Activated CD4-positive, alpha-beta T cell treated with anti-CD3 and anti-CD28 coated beads, Interleukin-2, amount 10 ng/mL, durations not matched to agents 24 days and 14 days (primary cell): ENCODE measurements at regions not wholly inside any gene's neighbourhood (a gene's known extent, or its start where the extent isn't known, plus 50 kb on each side); places are given as distances from the start of the nearest gene placed in this dataset.

Source experiments
- DNase-seq: peaks from one replicate; pipeline ENCODE4 v3.0.0; 2022
- H3K27ac Mint-ChIP-seq: one replicate; pipeline ENCODE4 v1.8.0; 2022; ENCODE audit warnings: mild to moderate bottlenecking, mixed read lengths
- H3K27me3 Mint-ChIP-seq: one replicate; pipeline ENCODE4 v1.8.0; 2022; ENCODE audit warnings: mixed read lengths
- H3K36me3 Mint-ChIP-seq: one replicate; pipeline ENCODE4 v1.8.0; 2022; ENCODE audit warnings: low read depth, mild to moderate bottlenecking, mixed read lengths
- H3K4me1 Mint-ChIP-seq: one replicate; pipeline ENCODE4 v1.8.0; 2021; ENCODE audit warnings: mixed read lengths
- H3K4me3 Mint-ChIP-seq: one replicate; pipeline ENCODE4 v1.8.0; 2022; ENCODE audit warnings: mild to moderate bottlenecking, moderate library complexity, mixed read lengths
- H3K9me3 Mint-ChIP-seq: one replicate; pipeline ENCODE4 v1.8.0; 2021; ENCODE audit warnings: mixed read lengths
- intact Hi-C: fragments of 100-400 bp; cut with micrococcal nuclease; formaldehyde crosslinking; loops from one replicate; pipeline ENCODE4 v1.15.1; 2023

- Mint-ChIP-seq H3K4me3 (no peak overlapping the region), H3K27ac (no peak overlapping the region), H3K4me1 (no peaks in the 10 kb centered on the region), H3K9me3 (no peaks in the 10 kb centered on the region), H3K36me3 (no peaks in the 10 kb centered on the region), H3K27me3 (no peaks in the 10 kb centered on the region)
- intact Hi-C loops: no loop called here
- no peak for DNase-seq
Observed at GRCh38 chr10:65802391-65802790, 1123.4 kb upstream of the LRRTM3 start.

DNA sequence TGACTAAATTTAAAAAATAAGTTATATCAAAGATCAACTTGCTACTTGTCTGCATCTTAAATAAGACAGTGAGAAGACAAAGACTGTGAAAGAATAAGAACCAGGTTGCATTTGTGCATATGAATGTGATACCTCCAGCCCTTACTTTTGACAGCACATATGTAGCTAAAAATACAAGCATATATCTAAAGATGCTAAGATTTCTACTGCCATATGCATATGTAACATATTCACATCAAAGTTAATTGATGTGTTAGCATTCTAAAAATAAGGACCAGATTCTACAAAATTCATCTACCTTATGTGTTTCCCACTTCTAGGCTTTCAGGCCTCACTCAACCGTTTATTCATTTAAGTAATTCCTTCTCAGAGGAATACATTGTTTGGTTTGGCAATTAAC, 1120.3 kb upstream of the LRRTM3 start:
- Mint-ChIP-seq H3K4me3 (no peak overlapping the region), H3K36me3 (no peaks in the 10 kb centered on the region), H3K27me3 (no peaks in the 10 kb centered on the region), H3K9me3 (peaks cover 4% of the 10 kb centered on the region), H3K27ac (no peak overlapping the region), H3K4me1 (no peaks in the 10 kb centered on the region)
- no peak for DNase-seq
- intact Hi-C loops: no loop called here

DNA sequence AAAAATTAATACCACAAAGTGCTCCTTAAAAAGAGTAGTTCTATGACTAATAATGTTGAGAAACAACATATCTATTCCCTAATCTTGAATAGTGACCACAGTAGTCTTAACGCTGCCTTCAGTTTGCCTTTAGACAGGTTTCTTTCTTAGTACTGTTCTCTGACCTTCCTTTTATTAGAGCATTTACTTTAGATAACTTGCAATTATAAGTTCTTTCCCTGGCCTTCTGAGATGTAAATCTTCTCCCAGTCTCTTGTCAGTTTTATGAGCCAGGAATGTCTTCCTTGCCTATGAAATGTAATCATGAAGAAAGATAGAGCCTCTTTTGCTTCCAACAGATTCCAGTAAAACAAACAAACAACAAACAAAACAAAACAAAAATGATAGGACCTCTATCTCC, 1119.8 kb upstream of the LRRTM3 start:
- H3K4me3 Mint-ChIP-seq: no peak overlapping the region
- H3K4me1 Mint-ChIP-seq: no peaks in the 10 kb centered on the region
- no peaks in the 10 kb centered on the region for H3K36me3 Mint-ChIP-seq
- no peak for DNase-seq
- H3K27ac Mint-ChIP-seq: no peak overlapping the region
- H3K27me3 Mint-ChIP-seq: no peaks in the 10 kb centered on the region
- intact Hi-C loops: no loop called here
- H3K9me3 Mint-ChIP-seq: peaks cover 4% of the 10 kb centered on the region

GRCh38 chr10:65808687-65809333, 1117.0 kb upstream of the LRRTM3 start:
- Mint-ChIP-seq H3K36me3 (no peaks in the 10 kb centered on the region), H3K27me3 (no peaks in the 10 kb centered on the region), H3K4me3 (no peak overlapping the region), H3K27ac (no peak overlapping the region), H3K4me1 (no peaks in the 10 kb centered on the region), H3K9me3 (peaks cover 4% of the 10 kb centered on the region)
- intact Hi-C loops: no loop called here
- DNase-seq: no peak

GRCh38 chr10:65811931-65812525, 1113.8 kb upstream of the LRRTM3 start:
- H3K4me1 Mint-ChIP-seq: no peaks in the 10 kb centered on the region
- H3K27ac Mint-ChIP-seq: no peak overlapping the region
- H3K36me3 Mint-ChIP-seq: no peaks in the 10 kb centered on the region
- peaks cover 4% of the 10 kb centered on the region for H3K9me3 Mint-ChIP-seq
- no peak overlapping the region for H3K4me3 Mint-ChIP-seq
- intact Hi-C loops: no loop called here
- H3K27me3 Mint-ChIP-seq: no peaks in the 10 kb centered on the region
- DNase-seq: no peak

GRCh38 chr10:65816536-65816935, 1109.3 kb upstream of the LRRTM3 start:
- H3K4me1 Mint-ChIP-seq: no peaks in the 10 kb centered on the region
- no peaks in the 10 kb centered on the region for H3K27me3 Mint-ChIP-seq
- no peak overlapping the region for H3K27ac Mint-ChIP-seq
- H3K4me3 Mint-ChIP-seq: no peak overlapping the region
- no peaks in the 10 kb centered on the region for H3K36me3 Mint-ChIP-seq
- intact Hi-C loops: no loop called here
- DNase-seq: no peak
- H3K9me3 Mint-ChIP-seq: no peaks in the 10 kb centered on the region

DNA sequence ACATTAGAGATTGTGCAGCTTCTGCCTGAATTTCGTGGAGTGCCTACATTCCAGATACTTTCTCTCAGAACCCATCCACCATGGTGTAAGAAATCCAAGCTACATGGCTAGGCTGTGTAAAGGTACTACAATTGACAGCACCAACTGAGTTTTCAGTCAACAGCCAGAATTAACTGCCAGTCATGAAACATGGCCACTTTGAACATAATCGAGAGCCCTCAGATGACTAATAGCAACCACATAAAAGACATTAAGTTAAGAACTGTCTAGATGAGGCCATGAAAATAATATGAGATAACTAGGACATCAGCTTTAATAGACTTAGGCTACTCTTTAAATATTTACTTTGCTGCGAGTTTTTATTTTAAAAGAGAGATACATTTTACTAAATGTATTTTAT, 1106.8 kb upstream of the LRRTM3 start:
- H3K27me3 Mint-ChIP-seq: no peaks in the 10 kb centered on the region
- intact Hi-C loops: no loop called here

DNA sequence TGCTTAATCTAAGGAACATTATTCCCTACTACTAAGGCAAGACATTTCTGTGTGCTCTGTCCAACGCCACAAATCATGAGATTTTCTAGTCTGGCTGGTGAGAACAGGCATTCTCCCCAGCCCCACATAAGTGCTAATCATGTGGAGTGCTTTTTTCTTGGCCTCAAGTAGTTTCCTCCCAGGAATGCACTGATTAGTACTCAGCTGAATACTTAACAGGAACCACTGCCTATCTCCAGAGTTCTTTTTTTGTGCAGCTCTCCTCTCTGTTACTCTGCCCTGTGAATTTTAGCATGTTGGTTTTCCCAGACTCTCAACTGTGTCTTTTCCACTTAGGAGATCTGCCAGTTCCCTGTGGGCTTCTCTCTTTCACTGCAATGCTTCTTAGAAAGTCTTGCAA, 1098.5 kb upstream of the LRRTM3 start:
- intact Hi-C loops: no loop called here

More for the DNA sequence above, 1106.8 kb upstream of the LRRTM3 start:
- H3K27ac Mint-ChIP-seq: no peak overlapping the region
- no peaks in the 10 kb centered on the region for H3K36me3 Mint-ChIP-seq
- peaks cover 5% of the 10 kb centered on the region for H3K9me3 Mint-ChIP-seq
- H3K4me1 Mint-ChIP-seq: no peaks in the 10 kb centered on the region
- no peak overlapping the region for H3K4me3 Mint-ChIP-seq
- DNase-seq: no peak

DNA sequence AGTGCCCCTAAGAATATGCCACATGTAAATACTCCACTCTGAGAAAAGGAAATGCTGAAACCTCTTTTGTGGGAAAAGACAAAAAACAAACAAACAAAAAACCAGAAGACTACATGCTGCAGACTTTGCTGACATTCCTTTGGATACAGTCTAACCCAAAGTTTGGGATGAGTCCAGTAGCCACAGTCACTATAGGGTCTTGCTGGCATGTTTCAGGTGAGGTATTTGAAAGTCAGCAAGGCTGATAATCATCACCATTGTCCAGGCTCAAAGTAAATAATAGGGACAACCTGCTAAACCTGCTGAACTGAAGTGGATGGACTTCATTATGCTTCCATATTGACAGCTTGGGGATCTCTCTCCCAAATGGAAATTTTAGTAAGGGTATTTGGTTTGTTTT, 1087.0 kb upstream of the LRRTM3 start:
- no peaks in the 10 kb centered on the region for H3K4me1 Mint-ChIP-seq
- DNase-seq: no peak
- H3K9me3 Mint-ChIP-seq: no peaks in the 10 kb centered on the region
- intact Hi-C loops: no loop called here
- no peaks in the 10 kb centered on the region for H3K27me3 Mint-ChIP-seq
- H3K27ac Mint-ChIP-seq: no peak overlapping the region
- H3K36me3 Mint-ChIP-seq: no peaks in the 10 kb centered on the region
- H3K4me3 Mint-ChIP-seq: no peak overlapping the region

More for the DNA sequence above, 1098.5 kb upstream of the LRRTM3 start:
- Mint-ChIP-seq H3K4me1 (no peaks in the 10 kb centered on the region), H3K9me3 (peaks cover 5% of the 10 kb centered on the region), H3K27ac (no peak overlapping the region), H3K4me3 (no peak overlapping the region), H3K36me3 (no peaks in the 10 kb centered on the region), H3K27me3 (no peaks in the 10 kb centered on the region)
- DNase-seq: no peak

GRCh38 chr10:65843203-65843602, 1082.6 kb upstream of the LRRTM3 start:
- Mint-ChIP-seq H3K4me1 (no peaks in the 10 kb centered on the region), H3K27ac (no peak overlapping the region), H3K9me3 (no peaks in the 10 kb centered on the region), H3K4me3 (no peak overlapping the region), H3K36me3 (no peaks in the 10 kb centered on the region), H3K27me3 (no peaks in the 10 kb centered on the region)
- no peak for DNase-seq
- intact Hi-C loops: no loop called here

- no peaks in the 10 kb centered on the region for H3K27me3 Mint-ChIP-seq
- intact Hi-C loops: no loop called here
- no peaks in the 10 kb centered on the region for H3K36me3 Mint-ChIP-seq
- H3K9me3 Mint-ChIP-seq: no peaks in the 10 kb centered on the region
- H3K27ac Mint-ChIP-seq: no peak overlapping the region
- DNase-seq: no peak
- H3K4me1 Mint-ChIP-seq: no peaks in the 10 kb centered on the region
- no peak overlapping the region for H3K4me3 Mint-ChIP-seq
Observed at GRCh38 chr10:65845916-65846315, 1079.9 kb upstream of the LRRTM3 start.

GRCh38 chr10:65846541-65846940, 1079.3 kb upstream of the LRRTM3 start:
- intact Hi-C loops: no loop called here
- no peaks in the 10 kb centered on the region for H3K27me3 Mint-ChIP-seq
- no peaks in the 10 kb centered on the region for H3K9me3 Mint-ChIP-seq
- no peaks in the 10 kb centered on the region for H3K36me3 Mint-ChIP-seq
- H3K4me3 Mint-ChIP-seq: no peak overlapping the region
- no peaks in the 10 kb centered on the region for H3K4me1 Mint-ChIP-seq
- DNase-seq: no peak
- no peak overlapping the region for H3K27ac Mint-ChIP-seq

DNA sequence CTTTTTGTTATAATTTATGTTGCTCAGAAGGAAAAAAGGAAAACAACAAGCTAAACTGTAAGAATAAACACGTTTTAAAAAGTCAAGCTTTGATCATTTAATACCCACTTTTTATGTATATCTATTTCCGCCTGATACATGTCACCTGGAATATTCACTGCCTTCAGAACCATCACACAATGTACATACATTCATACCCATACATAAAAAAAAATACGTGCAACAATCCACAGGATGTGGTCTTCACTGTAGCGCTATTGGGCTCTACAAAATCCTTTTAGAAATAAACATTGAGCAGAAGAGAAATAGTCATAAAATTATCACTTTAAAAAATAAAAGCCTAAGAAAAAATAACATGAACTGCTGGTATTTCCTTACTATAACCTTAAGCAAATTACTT, 1078.9 kb upstream of the LRRTM3 start:
- H3K9me3 Mint-ChIP-seq: no peaks in the 10 kb centered on the region
- no peak overlapping the region for H3K4me3 Mint-ChIP-seq
- no peaks in the 10 kb centered on the region for H3K27me3 Mint-ChIP-seq
- H3K4me1 Mint-ChIP-seq: no peaks in the 10 kb centered on the region
- intact Hi-C loops: no loop called here
- H3K27ac Mint-ChIP-seq: no peak overlapping the region
- DNase-seq: no peak
- no peaks in the 10 kb centered on the region for H3K36me3 Mint-ChIP-seq

- intact Hi-C loops: no loop called here
- Mint-ChIP-seq H3K36me3 (no peaks in the 10 kb centered on the region), H3K9me3 (no peaks in the 10 kb centered on the region), H3K4me1 (no peaks in the 10 kb centered on the region), H3K27me3 (no peaks in the 10 kb centered on the region), H3K4me3 (no peak overlapping the region), H3K27ac (no peak overlapping the region)
- DNase-seq: no peak
Observed at GRCh38 chr10:65847436-65848230, 1078.2 kb upstream of the LRRTM3 start.
